SK-N-SH (cell line): ENCODE measurements at regions not wholly inside any gene's neighbourhood (a gene's known extent, or its start where the extent isn't known, plus 50 kb on each side); places are given as distances from the start of the nearest gene placed in this dataset.

Experiments used
- CTCF ChIP-seq: fragments of 200-600 bp; sonication (generic); IDR thresholded peaks from 2 replicates; pipeline ENCODE4 v1.6.1; 2017; ENCODE audit warnings: antibody characterized with exemption, mild to moderate bottlenecking, moderate library complexity
- EZH2phosphoT487 ChIP-seq: fragments of 200-600 bp; sonication (generic); IDR thresholded peaks from 2 replicates; pipeline ENCODE4 v1.6.1; 2017; ENCODE audit warnings: low read depth, mixed run types, mild to moderate bottlenecking, antibody characterized with exemption, moderate library complexity, borderline replicate concordance
- JUND ChIP-seq: IDR thresholded peaks from 2 replicates; pipeline ENCODE4 v1.4.0; 2012
- RFX5 ChIP-seq: IDR thresholded peaks from 2 replicates; pipeline ENCODE4 v1.6.1; 2012; ENCODE audit warnings: mild to moderate bottlenecking, improper control_type of control experiment, low read length
- RXRA ChIP-seq: IDR thresholded peaks from 2 replicates; pipeline ENCODE4 v1.4.0; 2012; ENCODE audit warnings: low read depth, mild to moderate bottlenecking, borderline replicate concordance
- SIN3A ChIP-seq: IDR thresholded peaks from 2 replicates; pipeline ENCODE4 v1.6.1; 2012; ENCODE audit warnings: low read depth, mild to moderate bottlenecking, low read length, moderate library complexity, borderline replicate concordance
- TAF1 ChIP-seq: IDR thresholded peaks from 2 replicates; pipeline ENCODE4 v1.6.1; 2012; ENCODE audit warnings: low read depth, mild to moderate bottlenecking, low read length, moderate library complexity, borderline replicate concordance
- TEAD4 ChIP-seq: IDR thresholded peaks from 2 replicates; pipeline ENCODE4 v1.4.0; 2012; ENCODE audit warnings: mild to moderate bottlenecking, borderline replicate concordance; ENCODE audit not compliant: insufficient read depth
- TF ChIP-seq, protein P1 (sequence below): fragments of 150-350 bp; IDR thresholded peaks from 2 replicates; pipeline ENCODE4 v1.6.1; 2017; ENCODE audit warnings: antibody characterized with exemption, low read length, low read depth, borderline replicate concordance
- TF ChIP-seq, protein P2 (sequence below): IDR thresholded peaks from 2 replicates; pipeline ENCODE4; 2012

DNA sequence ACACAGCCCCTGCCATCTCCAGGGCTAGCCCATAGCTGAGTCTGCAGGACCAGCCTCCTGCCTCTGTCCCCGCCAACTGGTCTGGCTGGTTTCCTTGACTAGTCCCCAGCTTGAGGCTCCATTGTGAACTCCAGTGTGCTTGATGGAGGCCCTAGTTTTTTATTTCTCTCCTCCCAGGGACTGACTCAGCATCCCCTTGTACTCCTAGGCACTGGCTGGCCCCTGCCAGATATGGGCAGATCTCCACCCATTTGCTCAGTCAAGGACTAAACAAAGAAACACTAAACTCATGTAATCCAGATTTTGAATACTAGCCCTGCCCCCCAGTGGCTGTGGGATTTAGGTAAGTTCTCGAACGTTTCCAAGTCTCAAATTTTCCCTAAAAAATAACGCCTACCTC is 415.4 kb upstream of the RORA start:
- no peak for TF ChIP-seq TAF1
- TF ChIP-seq CTCF = peak; percentile 19; the same call in 1 of the 2 replicates
- TF ChIP-seq TEAD4 = no peak
- no peak for TF ChIP-seq SIN3A
- no peak for TF ChIP-seq RXRA
- TF ChIP-seq, protein P1, sequence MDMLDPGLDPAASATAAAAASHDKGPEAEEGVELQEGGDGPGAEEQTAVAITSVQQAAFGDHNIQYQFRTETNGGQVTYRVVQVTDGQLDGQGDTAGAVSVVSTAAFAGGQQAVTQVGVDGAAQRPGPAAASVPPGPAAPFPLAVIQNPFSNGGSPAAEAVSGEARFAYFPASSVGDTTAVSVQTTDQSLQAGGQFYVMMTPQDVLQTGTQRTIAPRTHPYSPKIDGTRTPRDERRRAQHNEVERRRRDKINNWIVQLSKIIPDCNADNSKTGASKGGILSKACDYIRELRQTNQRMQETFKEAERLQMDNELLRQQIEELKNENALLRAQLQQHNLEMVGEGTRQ = no peak
- TF ChIP-seq EZH2phosphoT487 = no peak
- TF ChIP-seq JUND = no peak
- TF ChIP-seq, protein P2, sequence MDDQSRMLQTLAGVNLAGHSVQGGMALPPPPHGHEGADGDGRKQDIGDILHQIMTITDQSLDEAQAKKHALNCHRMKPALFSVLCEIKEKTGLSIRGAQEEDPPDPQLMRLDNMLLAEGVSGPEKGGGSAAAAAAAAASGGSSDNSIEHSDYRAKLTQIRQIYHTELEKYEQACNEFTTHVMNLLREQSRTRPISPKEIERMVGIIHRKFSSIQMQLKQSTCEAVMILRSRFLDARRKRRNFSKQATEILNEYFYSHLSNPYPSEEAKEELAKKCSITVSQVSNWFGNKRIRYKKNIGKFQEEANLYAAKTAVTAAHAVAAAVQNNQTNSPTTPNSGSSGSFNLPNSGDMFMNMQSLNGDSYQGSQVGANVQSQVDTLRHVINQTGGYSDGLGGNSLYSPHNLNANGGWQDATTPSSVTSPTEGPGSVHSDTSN = no peak
- no peak for TF ChIP-seq RFX5
